ENCODE measurements at regions not wholly inside any gene's neighbourhood (a gene's known extent, or its start where the extent isn't known, plus 50 kb on each side); places are given as distances from the start of the nearest gene placed in this dataset.

- H3K79me2 ChIP-seq (ENCODE audit: insufficient read depth, low read length) = no peaks in the 10 kb centered on the region
- H3K4me1 ChIP-seq (ENCODE audit: control insufficient read depth in 1 of 2, insufficient read depth in 2 of 2, low read length in 2 of 2) = no peaks in the 10 kb centered on the region
- no peak overlapping the region for H3K4me3 ChIP-seq (replicated peaks in 1 of 2; ENCODE audit: low read depth in 1 of 2, low read length in 2 of 2)
- H3K9me3 ChIP-seq (ENCODE audit: control insufficient read depth in 1 of 2, insufficient read depth in 1 of 2, low read depth in 1 of 2, low read length in 2 of 2) = no peaks in the 10 kb centered on the region
- intact Hi-C loops (cut with micrococcal nuclease) = no loop called here
- no peaks in the 10 kb centered on the region for H4K20me1 ChIP-seq (ENCODE audit: insufficient read depth)
- H3K4me2 ChIP-seq (ENCODE audit: low read length) = no peak overlapping the region
- no TSS peak for BruUV-seq (replicated peaks)
- no peaks in the 10 kb centered on the region for H3K36me3 ChIP-seq (ENCODE audit: control insufficient read depth in 1 of 2, insufficient read depth in 2 of 2, low read length in 2 of 2)
- H3K27ac ChIP-seq (ENCODE audit: low read depth, low read length) = no peak overlapping the region
- ChIA-PET CTCF (no interaction called here), RAD21 (ENCODE audit: low non-redundant PET in 1 of 2, low total read pairs in 2 of 2, uncharacterized antibody in 2 of 2, unreplicated experiment in 2 of 2) (no interaction called here), POLR2A (no interaction called here)
- no peak overlapping the region for H3K9ac ChIP-seq (ENCODE audit: low read length)
- no peaks in the 10 kb centered on the region; the same call in 1 of the 2 replicates for H3K9me2 ChIP-seq (ENCODE audit: insufficient read depth)
- no peak overlapping the region for H2AFZ ChIP-seq (ENCODE audit: low read depth, low read length, poor library complexity, severe bottlenecking)
- DNase-seq (ENCODE audit: low read depth, low spot score) (no peak), ATAC-seq (no peak)
- H3K27me3 ChIP-seq (ENCODE audit: insufficient read depth, low read length) = no peaks in the 10 kb centered on the region
- TF ChIP-seq EZH2phosphoT487 (IDR thresholded peaks at IDR 0.05; ENCODE audit: borderline replicate concordance) = no peak
- no peak for TF ChIP-seq POLR2AphosphoS5 (IDR thresholded peaks at IDR 0.05; ENCODE audit: low read depth, low read length)
- no peak for TF ChIP-seq CEBPB (IDR thresholded peaks at IDR 0.05; ENCODE audit: low read depth)
- TF ChIP-seq ELF1 (IDR thresholded peaks at IDR 0.05; ENCODE audit: borderline replicate concordance, low read depth) = no peak
- TF ChIP-seq SP1 (IDR thresholded peaks at IDR 0.05; ENCODE audit: low read depth) = no peak
- TF ChIP-seq SIN3A (IDR thresholded peaks at IDR 0.05; ENCODE audit: low read depth) = no peak
- TF ChIP-seq ATF3 (IDR thresholded peaks at IDR 0.05) = no peak
- no peak for TF ChIP-seq ZFX (IDR thresholded peaks at IDR 0.05)
- TF ChIP-seq RAD21 (IDR thresholded peaks at IDR 0.05; ENCODE audit: low read depth) = no peak
- TF ChIP-seq, protein P1, sequence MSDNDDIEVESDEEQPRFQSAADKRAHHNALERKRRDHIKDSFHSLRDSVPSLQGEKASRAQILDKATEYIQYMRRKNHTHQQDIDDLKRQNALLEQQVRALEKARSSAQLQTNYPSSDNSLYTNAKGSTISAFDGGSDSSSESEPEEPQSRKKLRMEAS (IDR thresholded peaks at IDR 0.05) = no peak
- no peak for TF ChIP-seq YY1 (IDR thresholded peaks at IDR 0.05; ENCODE audit: extremely low read depth, insufficient replicate concordance, low read depth, low read length)
- TF ChIP-seq POLR2A (IDR thresholded peaks at IDR 0.05; ENCODE audit: borderline replicate concordance, extremely low read depth, insufficient read depth, insufficient read length) = no peak
- no peak for TF ChIP-seq EZH2 (IDR thresholded peaks at IDR 0.05)
- no peak for TF ChIP-seq FOSL1 (IDR thresholded peaks at IDR 0.05; ENCODE audit: low read depth)
- no peak for TF ChIP-seq TCF7L2 (IDR thresholded peaks at IDR 0.05; ENCODE audit: borderline replicate concordance, extremely low read depth, insufficient read depth, insufficient read length)
Measured at GRCh38 chr4:151820004-151820403, 59.2 kb upstream of the GATB start.
